ENCODE measurements at regions not wholly inside any gene's neighbourhood (a gene's known extent, or its start where the extent isn't known, plus 50 kb on each side); places are given as distances from the start of the nearest gene placed in this dataset.
"Not testable (repeated sequence)": the region's sequence is repeated elsewhere in the genome, so short reads cannot be mapped to it uniquely, and the experiment has no call there.

- Histone ChIP-seq H4K20me1 (ENCODE audit: insufficient read depth, poor library complexity, severe bottlenecking) (no peaks in the 10 kb centered on the region), H3K27me3 (no peaks in the 10 kb centered on the region), H3K4me3 (no peak overlapping the region), H3K9me3 (ENCODE audit: low read depth) (no peaks in the 10 kb centered on the region), H3K4me1 (ENCODE audit: insufficient read depth) (no peaks in the 10 kb centered on the region), H3K79me2 (no peaks in the 10 kb centered on the region), H2AFZ (no peak overlapping the region), H3K4me2 (no peak overlapping the region), H3K36me3 (replicated peaks; ENCODE audit: insufficient read depth, low read depth) (no peaks in the 10 kb centered on the region), H3K27ac (no peak overlapping the region), H3K9me2 (replicated peaks; ENCODE audit: insufficient read depth) (no peaks in the 10 kb centered on the region)
- no peak for DNase-seq (ENCODE audit: low spot score)
- TF ChIP-seq CTCF (IDR thresholded peaks at IDR 0.05; ENCODE audit: poor library complexity): no peak
- TF ChIP-seq EZH2 (IDR thresholded peaks at IDR 0.05; ENCODE audit: borderline replicate concordance): no peak
- TF ChIP-seq EZH2phosphoT487 (IDR thresholded peaks at IDR 0.05; ENCODE audit: low read depth, severe bottlenecking, unreplicated experiment): no peak
- WGBS (ENCODE audit: low lambda C conversion rate, missing lambda C conversion rate): 87% methylated on average over 2 of the region's 2 CpGs
These were observed 1009.9 kb upstream of the USP15 start for GRCh38 chr12:61250303-61250702.

- H3K9me2 ChIP-seq (replicated peaks; ENCODE audit: insufficient read depth): no peaks in the 10 kb centered on the region
- no peak overlapping the region for H3K4me3 ChIP-seq
- H4K20me1 ChIP-seq (ENCODE audit: insufficient read depth, poor library complexity, severe bottlenecking): no peaks in the 10 kb centered on the region
- H3K27me3 ChIP-seq: no peaks in the 10 kb centered on the region
- H3K36me3 ChIP-seq (replicated peaks; ENCODE audit: insufficient read depth, low read depth): no peaks in the 10 kb centered on the region
- H2AFZ ChIP-seq: no peak overlapping the region
- H3K4me1 ChIP-seq (ENCODE audit: insufficient read depth): no peaks in the 10 kb centered on the region
- WGBS (ENCODE audit: low lambda C conversion rate, missing lambda C conversion rate): 71% methylated on average over 3 of the region's 3 CpGs
- no peaks in the 10 kb centered on the region for H3K9me3 ChIP-seq (ENCODE audit: low read depth)
- H3K27ac ChIP-seq: no peak overlapping the region
- H3K79me2 ChIP-seq: no peaks in the 10 kb centered on the region
- DNase-seq (ENCODE audit: low spot score): no peak
- H3K4me2 ChIP-seq: no peak overlapping the region
- TF ChIP-seq EZH2 (IDR thresholded peaks at IDR 0.05; ENCODE audit: borderline replicate concordance) (no peak), EZH2phosphoT487 (IDR thresholded peaks at IDR 0.05; ENCODE audit: low read depth, severe bottlenecking, unreplicated experiment) (no peak), CTCF (IDR thresholded peaks at IDR 0.05; ENCODE audit: poor library complexity) (no peak)
These were observed 1009.1 kb upstream of the USP15 start for GRCh38 chr12:61251076-61251475.

- Histone ChIP-seq H3K79me2 (no peaks in the 10 kb centered on the region), H3K27me3 (no peaks in the 10 kb centered on the region), H3K4me3 (no peak overlapping the region), H3K4me1 (ENCODE audit: insufficient read depth) (no peaks in the 10 kb centered on the region), H4K20me1 (ENCODE audit: insufficient read depth, poor library complexity, severe bottlenecking) (no peaks in the 10 kb centered on the region), H3K9me3 (ENCODE audit: low read depth) (no peaks in the 10 kb centered on the region), H3K9me2 (replicated peaks; ENCODE audit: insufficient read depth) (no peaks in the 10 kb centered on the region), H2AFZ (no peak overlapping the region), H3K36me3 (replicated peaks; ENCODE audit: insufficient read depth, low read depth) (no peaks in the 10 kb centered on the region), H3K27ac (no peak overlapping the region), H3K4me2 (no peak overlapping the region)
- no peak for TF ChIP-seq CTCF (IDR thresholded peaks at IDR 0.05; ENCODE audit: poor library complexity)
- no peak for TF ChIP-seq EZH2phosphoT487 (IDR thresholded peaks at IDR 0.05; ENCODE audit: low read depth, severe bottlenecking, unreplicated experiment)
- no peak for TF ChIP-seq EZH2 (IDR thresholded peaks at IDR 0.05; ENCODE audit: borderline replicate concordance)
- WGBS (ENCODE audit: low lambda C conversion rate, missing lambda C conversion rate): 85% methylated on average over 3 of the region's 3 CpGs
- no peak for DNase-seq (ENCODE audit: low spot score)
These were observed 1006.0 kb upstream of the USP15 start for GRCh38 chr12:61254225-61254624.

GRCh38 chr12:61264294-61264693, 995.9 kb upstream of the USP15 start:
- H3K27ac ChIP-seq; DNase-seq (ENCODE audit: low spot score); H3K79me2 ChIP-seq; H3K9me3 ChIP-seq (ENCODE audit: low read depth); H3K36me3 ChIP-seq (replicated peaks; ENCODE audit: insufficient read depth, low read depth); H3K4me2 ChIP-seq; H3K4me3 ChIP-seq; H4K20me1 ChIP-seq (ENCODE audit: insufficient read depth, poor library complexity, severe bottlenecking); H3K4me1 ChIP-seq (ENCODE audit: insufficient read depth); H3K9me2 ChIP-seq (replicated peaks; ENCODE audit: insufficient read depth); H3K27me3 ChIP-seq; H2AFZ ChIP-seq: not testable (repeated sequence)

Data from hepatocyte (in vitro differentiated cells).